Loucy (cell line): ENCODE measurements at regions not wholly inside any gene's neighbourhood (a gene's known extent, or its start where the extent isn't known, plus 50 kb on each side); places are given as distances from the start of the nearest gene placed in this dataset.
A peak's percentile ranks its signal among the peaks of the same experiment; 100 is the strongest.

ENCODE experiments used
- H2AFZ ChIP-seq: fragments of 200-600 bp; sonication (generic); 2 replicates; pipeline ENCODE4 v1.6.0; 2016; ENCODE audit warnings: antibody characterized with exemption, mild to moderate bottlenecking, low read length, moderate library complexity
- H3F3A ChIP-seq: fragments of 200-600 bp; 2 replicates; pipeline ENCODE4 v1.6.0; 2016; ENCODE audit warnings: antibody characterized with exemption, low read depth, mild to moderate bottlenecking
- H3K27me3 ChIP-seq: fragments of 200-600 bp; sonication (generic); 2 replicates; pipeline ENCODE4 v1.6.1; 2014; ENCODE audit warnings: low read length, mild to moderate bottlenecking; ENCODE audit not compliant: insufficient read depth, poor library complexity, severe bottlenecking
- H3K36me3 ChIP-seq: fragments of 200-600 bp; sonication (generic); 2 replicates; pipeline ENCODE4 v1.6.1; 2016; ENCODE audit warnings: low read length; ENCODE audit not compliant: insufficient read depth
- H3K4me1 ChIP-seq: fragments of 200-600 bp; sonication (generic); 2 replicates; pipeline ENCODE4 v1.5.1; 2014; ENCODE audit warnings: low read length, mild to moderate bottlenecking; ENCODE audit not compliant: insufficient read depth, poor library complexity, severe bottlenecking
- H3K4me2 ChIP-seq: fragments of 200-600 bp; sonication (generic); 2 replicates; pipeline ENCODE4 v1.6.0; 2014; ENCODE audit warnings: antibody characterized with exemption, low read length, low read depth, mild to moderate bottlenecking; ENCODE audit not compliant: poor library complexity, severe bottlenecking
- H3K4me3 ChIP-seq: fragments of 200-600 bp; sonication (generic); 2 replicates; pipeline ENCODE4 v1.5.1; 2014; ENCODE audit warnings: low read length, mild to moderate bottlenecking, mixed read lengths; ENCODE audit not compliant: poor library complexity, severe bottlenecking
- H3K79me2 ChIP-seq: fragments of 200-600 bp; sonication (generic); 2 replicates; pipeline ENCODE4 v1.6.1; 2014; ENCODE audit warnings: low read length; ENCODE audit not compliant: insufficient read depth
- H3K9ac ChIP-seq: fragments of 200-600 bp; sonication (generic); 2 replicates; pipeline ENCODE4 v1.6.0; 2014; ENCODE audit warnings: mild to moderate bottlenecking, low read depth, low read length, moderate library complexity; ENCODE audit not compliant: poor library complexity, severe bottlenecking
- H3K9me2 ChIP-seq: fragments of 200-600 bp; sonication (generic); replicated peaks from 2 replicates; pipeline ENCODE4 v1.6.1; 2016; ENCODE audit warnings: low read depth, low read length, mixed read lengths
- H3K9me3 ChIP-seq: fragments of 200-600 bp; sonication (generic); 2 replicates; pipeline ENCODE4 v1.6.1; 2014; ENCODE audit warnings: mild to moderate bottlenecking, antibody characterized with exemption, low read length, low read depth; ENCODE audit not compliant: insufficient read depth
- H4K20me1 ChIP-seq: fragments of 200-600 bp; sonication (generic); 2 replicates; pipeline ENCODE4 v1.6.0; 2014; ENCODE audit warnings: antibody characterized with exemption, low read length, mild to moderate bottlenecking; ENCODE audit not compliant: insufficient read depth, poor library complexity, severe bottlenecking
- EZH2phosphoT487 ChIP-seq: fragments of 200-600 bp; IDR thresholded peaks from 2 replicates; pipeline ENCODE4 v1.6.1; 2018; ENCODE audit warnings: antibody characterized with exemption, mild to moderate bottlenecking, moderate library complexity, borderline replicate concordance
- TF ChIP-seq, protein P1 (sequence below): fragments of 200-600 bp; sonication (generic); conservative IDR thresholded peaks from 2 replicates; pipeline ENCODE4 v1.5.1; 2014; ENCODE audit warnings: mild to moderate bottlenecking, antibody characterized with exemption, low read length

DNA sequence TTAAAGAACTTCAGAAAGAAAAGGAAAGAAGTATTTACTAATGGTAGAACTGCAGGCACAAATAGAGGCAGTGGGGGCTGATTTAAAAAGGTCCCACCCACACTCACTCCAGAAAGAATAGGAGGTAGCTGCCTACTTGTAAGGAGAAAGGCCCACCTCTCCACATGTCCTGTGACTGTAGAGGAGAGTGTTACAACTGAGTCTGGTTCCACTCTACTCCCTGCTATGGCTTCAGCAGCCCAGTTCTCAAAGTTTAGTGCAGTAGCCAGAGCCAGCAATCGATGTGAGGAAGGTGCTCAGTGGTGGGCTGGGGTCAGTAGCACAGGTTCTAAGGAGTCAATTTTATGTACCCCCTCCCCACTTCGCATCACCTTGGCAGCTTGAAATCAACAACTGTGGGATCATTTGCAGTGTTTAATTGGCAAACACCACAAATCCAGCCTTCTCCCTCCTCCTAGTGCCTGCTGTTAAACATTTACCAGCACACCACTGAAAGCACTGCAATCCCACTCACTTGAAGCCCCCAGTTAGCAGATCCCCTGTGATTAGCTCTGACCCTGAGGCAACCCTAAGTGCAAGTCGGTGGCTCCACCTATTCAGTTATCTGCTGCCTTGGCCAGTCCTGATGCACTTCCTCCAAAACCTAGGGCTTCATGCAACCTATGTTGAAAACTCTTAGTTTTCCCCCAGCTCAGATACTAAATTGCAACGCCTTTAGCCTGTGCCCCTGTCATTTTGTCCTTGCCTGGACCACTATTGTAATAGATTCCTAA, 146.6 kb downstream of the BBOX1 start:
- H2AFZ ChIP-seq, result no peak overlapping the region
- H3K4me2 ChIP-seq, result no peak overlapping the region
- no peaks in the 10 kb centered on the region for H4K20me1 ChIP-seq
- H3K9ac ChIP-seq, result no peak overlapping the region
- H3K9me2 ChIP-seq, result no peaks in the 10 kb centered on the region
- no peaks in the 10 kb centered on the region for H3K27me3 ChIP-seq
- no peaks in the 10 kb centered on the region for H3K9me3 ChIP-seq
- H3K4me1 ChIP-seq, result no peaks in the 10 kb centered on the region
- no peaks in the 10 kb centered on the region for H3K79me2 ChIP-seq
- no peak overlapping the region for H3K4me3 ChIP-seq
- no peaks in the 10 kb centered on the region for H3K36me3 ChIP-seq
- no peaks in the 10 kb centered on the region for H3F3A ChIP-seq
- TF ChIP-seq, protein P1, sequence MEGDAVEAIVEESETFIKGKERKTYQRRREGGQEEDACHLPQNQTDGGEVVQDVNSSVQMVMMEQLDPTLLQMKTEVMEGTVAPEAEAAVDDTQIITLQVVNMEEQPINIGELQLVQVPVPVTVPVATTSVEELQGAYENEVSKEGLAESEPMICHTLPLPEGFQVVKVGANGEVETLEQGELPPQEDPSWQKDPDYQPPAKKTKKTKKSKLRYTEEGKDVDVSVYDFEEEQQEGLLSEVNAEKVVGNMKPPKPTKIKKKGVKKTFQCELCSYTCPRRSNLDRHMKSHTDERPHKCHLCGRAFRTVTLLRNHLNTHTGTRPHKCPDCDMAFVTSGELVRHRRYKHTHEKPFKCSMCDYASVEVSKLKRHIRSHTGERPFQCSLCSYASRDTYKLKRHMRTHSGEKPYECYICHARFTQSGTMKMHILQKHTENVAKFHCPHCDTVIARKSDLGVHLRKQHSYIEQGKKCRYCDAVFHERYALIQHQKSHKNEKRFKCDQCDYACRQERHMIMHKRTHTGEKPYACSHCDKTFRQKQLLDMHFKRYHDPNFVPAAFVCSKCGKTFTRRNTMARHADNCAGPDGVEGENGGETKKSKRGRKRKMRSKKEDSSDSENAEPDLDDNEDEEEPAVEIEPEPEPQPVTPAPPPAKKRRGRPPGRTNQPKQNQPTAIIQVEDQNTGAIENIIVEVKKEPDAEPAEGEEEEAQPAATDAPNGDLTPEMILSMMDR, result no peak
- no peak for TF ChIP-seq EZH2phosphoT487

GRCh38 chr11:27186580-27186979, 146.0 kb downstream of the BBOX1 start:
- Histone ChIP-seq H3K9me2 (no peaks in the 10 kb centered on the region), H4K20me1 (no peaks in the 10 kb centered on the region), H3K9ac (no peak overlapping the region), H3K4me2 (no peak overlapping the region), H2AFZ (no peak overlapping the region), H3K9me3 (no peaks in the 10 kb centered on the region), H3K36me3 (no peaks in the 10 kb centered on the region), H3K4me1 (no peaks in the 10 kb centered on the region), H3K79me2 (no peaks in the 10 kb centered on the region), H3F3A (no peaks in the 10 kb centered on the region), H3K27me3 (no peaks in the 10 kb centered on the region), H3K4me3 (no peak overlapping the region)
- TF ChIP-seq EZH2phosphoT487, result no peak
- TF ChIP-seq, protein P1, result no peak

DNA sequence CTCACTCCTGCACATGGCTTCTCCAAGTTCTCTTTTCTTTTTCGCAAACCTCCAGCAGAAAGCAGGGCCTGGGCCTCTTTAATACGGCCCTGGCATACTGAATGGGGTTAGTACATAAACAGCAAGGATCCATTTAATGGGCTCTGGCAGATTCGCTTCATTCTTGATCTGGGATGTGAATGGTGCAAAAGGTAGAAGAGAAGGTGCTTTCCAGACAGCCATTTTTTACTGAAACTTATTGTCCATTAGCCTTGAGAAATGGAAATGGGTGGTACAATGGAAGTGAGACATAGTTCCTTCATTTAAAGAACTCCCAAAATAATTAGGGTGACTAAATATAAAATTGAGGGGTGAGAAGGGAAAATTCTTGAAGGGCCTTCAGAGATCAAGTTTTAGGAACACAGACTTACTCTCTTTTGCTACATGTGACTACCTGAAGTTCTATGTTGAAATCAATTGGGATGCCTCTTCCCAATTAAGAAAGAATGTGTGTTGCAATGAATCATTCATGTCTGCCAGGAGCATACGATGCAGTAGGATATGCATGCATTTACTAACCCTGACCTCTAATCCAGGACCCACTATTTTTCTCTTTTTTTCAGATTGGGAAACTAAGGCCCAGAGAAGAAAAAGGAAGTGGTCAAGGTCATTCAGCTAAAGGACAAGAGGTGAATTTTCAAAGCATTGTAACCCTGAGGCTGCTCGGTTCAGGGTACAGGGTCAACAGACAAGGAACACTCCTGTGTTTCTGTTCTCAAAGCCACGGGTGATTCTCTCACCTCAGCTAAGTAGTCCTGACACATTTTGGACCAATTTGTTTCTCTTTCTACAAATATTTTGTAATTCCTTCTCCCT, 144.1 kb downstream of the BBOX1 start:
- Histone ChIP-seq H3K4me1 (no peaks in the 10 kb centered on the region), H3K36me3 (no peaks in the 10 kb centered on the region), H3K9ac (no peak overlapping the region), H3K4me2 (no peak overlapping the region), H3K79me2 (no peaks in the 10 kb centered on the region), H4K20me1 (no peaks in the 10 kb centered on the region), H3K9me2 (no peaks in the 10 kb centered on the region), H3K9me3 (no peaks in the 10 kb centered on the region), H3K4me3 (no peak overlapping the region), H3F3A (no peaks in the 10 kb centered on the region), H3K27me3 (no peaks in the 10 kb centered on the region), H2AFZ (peak overlapping the region; percentile 18; the same call in 1 of the 2 replicates)
- TF ChIP-seq, protein P1, result no peak
- TF ChIP-seq EZH2phosphoT487, result no peak
